GM10248 (cell line): ENCODE measurements at regions not wholly inside any gene's neighbourhood (a gene's known extent, or its start where the extent isn't known, plus 50 kb on each side); places are given as distances from the start of the nearest gene placed in this dataset.

Experiments used
- CTCF ChIA-PET: fragments of 300-600 bp; sonication (Branson Sonifier 250); formaldehyde crosslinking; extraction: SDS; loops from one replicate; lab custom pipeline; 2021; ENCODE audit warnings: antibody characterized with exemption; lab: Yijun Ruan, JAX
- POLR2A ChIA-PET: fragments of 350-650 bp; sonication (Branson Sonifier 250); formaldehyde crosslinking; extraction: SDS; loops from one replicate; lab custom pipeline; 2020; ENCODE audit warnings: antibody characterized with exemption; lab: Yijun Ruan, JAX
- DNase-seq: peaks from one replicate; pipeline ENCODE4 v3.0.0; 2012; ENCODE audit errors: extremely low spot score
- CTCF ChIP-seq: IDR thresholded peaks from 2 replicates; pipeline ENCODE4 v1.5.1; 2012; ENCODE audit warnings: mild to moderate bottlenecking, low read depth; ENCODE audit errors: extremely low read depth, missing control alignments, control extremely low read depth

GRCh38 chr4:58809366-58809765, 1699.2 kb upstream of the IGFBP7 start:
- no peak for DNase-seq
- POLR2A ChIA-PET, result no interaction called here
- CTCF ChIA-PET, result interaction anchor here (0.9 kb wide), 1 partner anchor 8 kb away, joined by 3 read pairs; no protein-coding TSS in a partner anchor
- TF ChIP-seq CTCF, result no peak

- TF ChIP-seq CTCF, result no peak
- ChIA-PET CTCF (interaction anchor here (0.9 kb wide), 1 partner anchor 9 kb away, joined by 3 read pairs; no protein-coding TSS in a partner anchor), POLR2A (no interaction called here)
- no peak for DNase-seq
These were observed 1698.6 kb upstream of the IGFBP7 start for GRCh38 chr4:58808817-58809216.

GRCh38 chr4:58807843-58808615, 1697.8 kb upstream of the IGFBP7 start:
- TF ChIP-seq CTCF, result no peak
- DNase-seq, result no peak
- CTCF ChIA-PET, result no interaction called here
- POLR2A ChIA-PET, result no interaction called here

- POLR2A ChIA-PET, result no interaction called here
- no peak for TF ChIP-seq CTCF
- CTCF ChIA-PET, result interaction anchor here (1.3 to 2.2 kb wide), 2 partner anchors 11 to 14 kb away, joined by 3 to 9 read pairs; no protein-coding TSS in a partner anchor
- no peak for DNase-seq
These were observed 1666.4 kb upstream of the IGFBP7 start for GRCh38 chr4:58776627-58777026.

GRCh38 chr4:58767598-58767997, 1657.4 kb upstream of the IGFBP7 start:
- ChIA-PET POLR2A (no interaction called here), CTCF (no interaction called here)
- DNase-seq, result no peak
- TF ChIP-seq CTCF, result no peak

GRCh38 chr4:58766763-58767162, 1656.6 kb upstream of the IGFBP7 start:
- POLR2A ChIA-PET, result no interaction called here
- no peak for DNase-seq
- CTCF ChIA-PET, result no interaction called here
- no peak for TF ChIP-seq CTCF

GRCh38 chr4:58761563-58761962, 1651.4 kb upstream of the IGFBP7 start:
- POLR2A ChIA-PET, result no interaction called here
- DNase-seq, result no peak
- CTCF ChIA-PET, result no interaction called here
- no peak for TF ChIP-seq CTCF
